ENCODE measurements at regions not wholly inside any gene's neighbourhood (a gene's known extent, or its start where the extent isn't known, plus 50 kb on each side); places are given as distances from the start of the nearest gene placed in this dataset.

DNA sequence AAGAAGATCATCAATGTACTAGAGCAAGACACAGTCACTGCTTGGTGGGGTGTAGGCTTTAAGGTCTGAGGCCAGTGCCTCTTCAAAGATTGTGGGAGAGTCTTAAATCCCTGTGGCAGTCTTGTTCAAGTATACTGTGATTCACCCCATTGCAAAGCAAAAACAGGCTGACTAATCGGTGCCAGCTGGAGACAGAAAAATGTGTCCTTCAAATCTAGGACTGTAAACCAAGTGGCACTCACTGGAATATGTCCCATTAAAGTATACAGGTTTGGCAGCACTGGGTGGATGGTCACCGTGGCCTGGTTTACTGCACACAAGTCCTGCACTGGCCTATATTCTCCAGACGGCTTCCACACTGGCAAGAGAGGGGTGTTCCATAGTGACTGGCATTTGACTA is 1315.3 kb downstream of the TMEM121 start:
- TF ChIP-seq, protein P1, sequence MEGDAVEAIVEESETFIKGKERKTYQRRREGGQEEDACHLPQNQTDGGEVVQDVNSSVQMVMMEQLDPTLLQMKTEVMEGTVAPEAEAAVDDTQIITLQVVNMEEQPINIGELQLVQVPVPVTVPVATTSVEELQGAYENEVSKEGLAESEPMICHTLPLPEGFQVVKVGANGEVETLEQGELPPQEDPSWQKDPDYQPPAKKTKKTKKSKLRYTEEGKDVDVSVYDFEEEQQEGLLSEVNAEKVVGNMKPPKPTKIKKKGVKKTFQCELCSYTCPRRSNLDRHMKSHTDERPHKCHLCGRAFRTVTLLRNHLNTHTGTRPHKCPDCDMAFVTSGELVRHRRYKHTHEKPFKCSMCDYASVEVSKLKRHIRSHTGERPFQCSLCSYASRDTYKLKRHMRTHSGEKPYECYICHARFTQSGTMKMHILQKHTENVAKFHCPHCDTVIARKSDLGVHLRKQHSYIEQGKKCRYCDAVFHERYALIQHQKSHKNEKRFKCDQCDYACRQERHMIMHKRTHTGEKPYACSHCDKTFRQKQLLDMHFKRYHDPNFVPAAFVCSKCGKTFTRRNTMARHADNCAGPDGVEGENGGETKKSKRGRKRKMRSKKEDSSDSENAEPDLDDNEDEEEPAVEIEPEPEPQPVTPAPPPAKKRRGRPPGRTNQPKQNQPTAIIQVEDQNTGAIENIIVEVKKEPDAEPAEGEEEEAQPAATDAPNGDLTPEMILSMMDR (IDR thresholded peaks at IDR 0.05; ENCODE audit: low read depth, low read length), result no peak
- no peak for TF ChIP-seq POLR2A (IDR thresholded peaks at IDR 0.05; ENCODE audit: extremely low read depth, insufficient read length)

All from NB4 (cell line).